ENCODE measurements at regions not wholly inside any gene's neighbourhood (a gene's known extent, or its start where the extent isn't known, plus 50 kb on each side); places are given as distances from the start of the nearest gene placed in this dataset.

- no peak for DNase-seq
- Mint-ChIP-seq H3K4me1 (peaks cover 25% of the 10 kb centered on the region), H3K36me3 (ENCODE audit: low read depth) (no peaks in the 10 kb centered on the region), H3K4me3 (no peak overlapping the region), H3K9me3 (no peaks in the 10 kb centered on the region), H3K27ac (no peak overlapping the region), H3K27me3 (ENCODE audit: low read depth, poor library complexity) (peaks cover 6% of the 10 kb centered on the region)
- TF ChIP-seq CTCF (IDR thresholded peaks at IDR 0.05) = no peak
Observed at GRCh38 chr5:153899746-153900145, 139.0 kb downstream of the FAM114A2 start.

- peaks cover 29% of the 10 kb centered on the region for H3K4me1 Mint-ChIP-seq
- peak overlapping the region; percentile 84 for H3K27ac Mint-ChIP-seq
- no peak overlapping the region for H3K4me3 Mint-ChIP-seq
- H3K9me3 Mint-ChIP-seq = no peaks in the 10 kb centered on the region
- no peak for TF ChIP-seq CTCF (IDR thresholded peaks at IDR 0.05)
- no peaks in the 10 kb centered on the region for H3K36me3 Mint-ChIP-seq (ENCODE audit: low read depth)
- DNase-seq = no peak
- peaks cover 9% of the 10 kb centered on the region for H3K27me3 Mint-ChIP-seq (ENCODE audit: low read depth, poor library complexity)
Observed at GRCh38 chr5:153896701-153897100, 142.0 kb downstream of the FAM114A2 start.

GRCh38 chr5:153896117-153896516, 142.6 kb downstream of the FAM114A2 start:
- Mint-ChIP-seq H3K27me3 (ENCODE audit: low read depth, poor library complexity) (peaks cover 9% of the 10 kb centered on the region), H3K27ac (no peak overlapping the region), H3K4me1 (peaks cover 35% of the 10 kb centered on the region), H3K36me3 (ENCODE audit: low read depth) (no peaks in the 10 kb centered on the region), H3K4me3 (no peak overlapping the region), H3K9me3 (no peaks in the 10 kb centered on the region)
- TF ChIP-seq CTCF (IDR thresholded peaks at IDR 0.05) = no peak
- DNase-seq = no peak

- Mint-ChIP-seq H3K4me1 (peaks cover 35% of the 10 kb centered on the region), H3K36me3 (ENCODE audit: low read depth) (no peaks in the 10 kb centered on the region), H3K4me3 (no peak overlapping the region), H3K9me3 (no peaks in the 10 kb centered on the region), H3K27ac (no peak overlapping the region), H3K27me3 (ENCODE audit: low read depth, poor library complexity) (peaks cover 9% of the 10 kb centered on the region)
- no peak for DNase-seq
- TF ChIP-seq CTCF (IDR thresholded peaks at IDR 0.05) = no peak
Observed at GRCh38 chr5:153895266-153895665, 143.4 kb downstream of the FAM114A2 start.

GRCh38 chr5:153893817-153894216, 144.9 kb downstream of the FAM114A2 start:
- peaks cover 9% of the 10 kb centered on the region for H3K27me3 Mint-ChIP-seq (ENCODE audit: low read depth, poor library complexity)
- H3K27ac Mint-ChIP-seq = no peak overlapping the region
- H3K4me1 Mint-ChIP-seq = peaks cover 35% of the 10 kb centered on the region
- no peak for TF ChIP-seq CTCF (IDR thresholded peaks at IDR 0.05)
- H3K9me3 Mint-ChIP-seq = no peaks in the 10 kb centered on the region
- H3K4me3 Mint-ChIP-seq = no peak overlapping the region
- no peaks in the 10 kb centered on the region for H3K36me3 Mint-ChIP-seq (ENCODE audit: low read depth)
- no peak for DNase-seq

- Mint-ChIP-seq H3K4me1 (peaks cover 21% of the 10 kb centered on the region), H3K27me3 (ENCODE audit: low read depth, poor library complexity) (peaks cover 9% of the 10 kb centered on the region), H3K4me3 (no peak overlapping the region), H3K36me3 (ENCODE audit: low read depth) (no peaks in the 10 kb centered on the region), H3K27ac (peak overlapping the region; percentile 50), H3K9me3 (no peaks in the 10 kb centered on the region)
- no peak for TF ChIP-seq CTCF (IDR thresholded peaks at IDR 0.05)
- DNase-seq = no peak
Observed at GRCh38 chr5:153891394-153891793, 147.3 kb downstream of the FAM114A2 start.

All from nephron progenitor cell (in vitro differentiated cells).